HG03025 (cell line): ENCODE measurements at regions not wholly inside any gene's neighbourhood (a gene's known extent, or its start where the extent isn't known, plus 50 kb on each side); places are given as distances from the start of the nearest gene placed in this dataset.

Source experiments
- ATAC-seq: cut with Tn5 transposase; IDR thresholded peaks from one replicate; pipeline ENCODE4 v1.9.1; 2021; ENCODE audit warnings: mild to moderate bottlenecking, moderate library complexity; ENCODE audit not compliant: unreplicated experiment, low FRiP score

DNA sequence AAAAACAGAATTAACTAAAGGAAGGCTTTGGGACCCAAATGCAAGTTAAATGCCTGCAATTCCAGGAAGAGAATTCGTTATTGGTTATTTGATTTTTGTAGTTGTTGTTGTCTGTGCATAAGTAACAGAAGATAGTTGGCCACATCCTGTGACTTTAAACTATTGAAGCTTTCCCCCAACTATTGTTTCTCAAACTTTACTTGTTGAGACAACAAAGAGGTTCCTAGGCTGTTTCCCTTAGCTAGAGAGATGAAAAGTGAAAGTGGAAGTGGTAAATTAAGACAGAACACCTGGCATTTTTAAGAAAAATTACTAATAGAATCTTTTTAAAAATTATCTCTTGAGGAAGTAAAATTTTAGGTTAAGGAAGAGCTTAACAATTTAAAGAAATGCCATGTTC, 525.2 kb downstream of the PKHD1 start:
- peak; percentile 79 for ATAC-seq
